Testis (tissue), 2 donors: ENCODE measurements at regions not wholly inside any gene's neighbourhood (a gene's known extent, or its start where the extent isn't known, plus 50 kb on each side); places are given as distances from the start of the nearest gene placed in this dataset.

ENCODE experiments used
- POLR2A ChIP-seq: fragments of 450-650 bp; IDR thresholded peaks from one replicate; pipeline ENCODE4 v1.6.1; 2017; ENCODE audit warnings: antibody characterized with exemption, mild to moderate bottlenecking, moderate library complexity
- TF ChIP-seq, protein P1 (sequence below), 3 experiments: fragments of 450-650 bp in 2 of 3; fragments of 200-600 bp in 1 of 3; sonication (generic) in 1 of 3; IDR thresholded peaks; one replicate each; pipeline ENCODE4 v1.5.1; 2016 to 2019; ENCODE audit warnings: antibody characterized with exemption in 3 of 3, mild to moderate bottlenecking in 2 of 3, moderate library complexity in 1 of 3

DNA sequence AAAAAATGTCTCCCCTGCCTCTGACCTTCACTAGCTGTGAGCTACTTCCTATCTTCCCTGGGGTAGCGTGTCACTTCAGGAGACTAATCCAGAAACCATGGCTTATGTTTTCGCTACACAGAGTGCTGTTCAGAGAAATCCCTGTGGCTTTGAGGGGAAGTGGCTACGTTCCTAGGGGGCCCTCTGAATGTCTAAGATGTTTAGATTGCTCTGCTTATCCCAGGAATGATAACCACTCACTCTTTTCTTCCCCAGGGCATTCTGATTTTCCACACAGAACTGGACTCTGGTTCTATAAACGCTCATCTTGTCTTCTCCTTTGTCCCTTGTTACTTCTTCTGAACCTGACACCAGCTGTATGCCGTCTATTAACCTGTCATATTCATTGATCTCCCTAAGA, 572.5 kb downstream of the OLFM4 start:
- TF ChIP-seq, protein P1, sequence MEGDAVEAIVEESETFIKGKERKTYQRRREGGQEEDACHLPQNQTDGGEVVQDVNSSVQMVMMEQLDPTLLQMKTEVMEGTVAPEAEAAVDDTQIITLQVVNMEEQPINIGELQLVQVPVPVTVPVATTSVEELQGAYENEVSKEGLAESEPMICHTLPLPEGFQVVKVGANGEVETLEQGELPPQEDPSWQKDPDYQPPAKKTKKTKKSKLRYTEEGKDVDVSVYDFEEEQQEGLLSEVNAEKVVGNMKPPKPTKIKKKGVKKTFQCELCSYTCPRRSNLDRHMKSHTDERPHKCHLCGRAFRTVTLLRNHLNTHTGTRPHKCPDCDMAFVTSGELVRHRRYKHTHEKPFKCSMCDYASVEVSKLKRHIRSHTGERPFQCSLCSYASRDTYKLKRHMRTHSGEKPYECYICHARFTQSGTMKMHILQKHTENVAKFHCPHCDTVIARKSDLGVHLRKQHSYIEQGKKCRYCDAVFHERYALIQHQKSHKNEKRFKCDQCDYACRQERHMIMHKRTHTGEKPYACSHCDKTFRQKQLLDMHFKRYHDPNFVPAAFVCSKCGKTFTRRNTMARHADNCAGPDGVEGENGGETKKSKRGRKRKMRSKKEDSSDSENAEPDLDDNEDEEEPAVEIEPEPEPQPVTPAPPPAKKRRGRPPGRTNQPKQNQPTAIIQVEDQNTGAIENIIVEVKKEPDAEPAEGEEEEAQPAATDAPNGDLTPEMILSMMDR (IDR thresholded peaks at IDR 0.05) = no peak
- no peak for TF ChIP-seq POLR2A
